Cardiac septum (tissue), 1 donor: ENCODE measurements at regions not wholly inside any gene's neighbourhood (a gene's known extent, or its start where the extent isn't known, plus 50 kb on each side); places are given as distances from the start of the nearest gene placed in this dataset.
"Not testable (repeated sequence)": the region's sequence is repeated elsewhere in the genome, so short reads cannot be mapped to it uniquely, and the experiment has no call there.

Experiments used
- DNase-seq: peaks from one replicate; pipeline ENCODE4 v3.0.0-alpha.2; 2020; ENCODE audit warnings: low spot score
- intact Hi-C: fragments of 100-400 bp; cut with DNase I; formaldehyde crosslinking; loops from one replicate; pipeline ENCODE4 v1.14.0; 2022
- donor health status: DM: no; HTN: no; CAD: no.

DNA sequence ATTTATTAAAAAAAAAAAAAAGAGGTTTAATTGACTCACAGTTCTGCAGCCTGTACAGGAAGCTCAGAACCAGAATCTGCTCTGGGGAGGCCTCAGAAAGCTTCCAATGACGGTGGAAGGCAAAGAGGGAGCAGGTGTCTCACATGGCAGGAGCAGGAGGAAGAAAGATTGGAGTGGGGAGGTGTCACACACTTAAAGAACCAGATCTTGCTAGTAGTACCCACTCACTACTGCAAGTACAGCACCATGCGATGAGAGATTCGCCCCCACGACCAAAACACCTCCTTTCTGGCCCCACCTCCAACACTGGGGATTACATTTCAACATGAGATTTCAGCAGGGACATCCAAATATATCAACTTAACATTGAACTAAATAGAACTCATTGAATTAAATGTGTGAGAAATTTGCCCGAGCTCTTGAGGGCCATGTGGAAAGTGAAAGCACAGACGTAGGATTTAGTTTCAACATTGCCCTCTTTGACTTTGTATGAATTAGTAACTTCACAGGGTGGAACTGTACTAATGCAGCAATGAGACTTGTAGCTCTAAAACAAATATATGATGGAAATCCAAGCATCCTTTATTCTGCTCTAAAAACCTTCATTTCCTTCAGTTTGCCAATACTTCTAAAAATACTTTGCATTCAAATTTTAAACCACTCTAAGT is 628.2 kb downstream of the FAM181B start:
- intact Hi-C loops, result no loop called here

DNA sequence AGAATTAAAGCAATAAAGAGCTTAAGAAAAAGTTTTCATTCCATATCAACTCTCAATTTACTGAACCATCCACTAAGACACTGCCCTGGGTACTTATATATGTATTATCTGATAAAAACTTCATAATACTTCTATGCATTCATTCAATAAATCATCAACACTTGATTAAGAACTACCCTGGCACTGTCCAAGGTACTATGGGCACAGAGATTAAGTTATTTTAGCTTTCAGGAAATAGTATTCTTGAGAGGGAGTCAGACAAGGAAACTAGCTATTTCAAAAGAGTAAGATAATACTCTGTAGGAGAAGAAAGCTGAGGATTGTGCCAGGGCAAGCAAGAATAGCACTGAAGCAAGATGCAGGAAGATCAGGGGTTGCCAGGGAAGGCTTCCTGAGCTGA is 640.8 kb downstream of the FAM181B start:
- no peak for DNase-seq
- intact Hi-C loops, result no loop called here

More for the DNA sequence above, 628.2 kb downstream of the FAM181B start:
- DNase-seq, result no peak

DNA sequence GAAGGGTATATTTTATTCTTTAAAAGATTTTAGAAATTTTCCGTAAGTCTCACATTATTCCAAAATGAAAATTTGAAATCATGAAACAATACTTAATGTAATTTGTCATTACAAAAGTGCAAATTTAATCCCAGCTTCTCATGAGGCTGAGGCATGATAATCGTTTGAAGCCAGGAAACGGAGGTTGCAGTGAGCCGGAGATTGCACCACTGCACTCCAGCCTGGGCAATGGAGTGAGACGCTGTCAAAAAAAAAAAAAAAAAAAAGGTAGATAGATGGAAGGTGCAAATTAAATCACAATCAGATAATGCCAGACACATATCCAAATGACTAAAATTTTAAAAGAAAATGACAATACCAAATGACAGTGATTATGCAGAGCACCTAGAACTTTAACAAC is 644.2 kb downstream of the FAM181B start:
- no peak for DNase-seq

DNA sequence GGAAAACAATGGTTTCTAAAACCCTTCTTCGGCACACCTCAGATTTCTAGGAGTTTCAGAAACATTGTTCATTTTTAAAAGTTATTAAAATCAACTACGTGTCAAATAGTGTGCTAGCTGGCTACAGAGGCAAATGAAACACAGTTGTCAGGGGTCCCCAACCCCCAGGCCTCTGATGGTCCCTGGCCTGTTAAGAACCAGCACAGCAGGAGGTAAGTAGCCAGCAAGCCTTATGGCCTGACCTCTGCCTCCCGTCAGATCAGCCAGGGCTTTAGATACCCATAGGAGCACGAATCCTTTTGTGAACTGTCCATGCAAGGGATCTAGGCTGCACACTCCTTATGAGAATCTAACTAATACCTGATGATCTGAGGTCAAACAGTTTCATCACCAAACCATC is 648.2 kb downstream of the FAM181B start:
- intact Hi-C loops, result no loop called here
- no peak for DNase-seq

More for the DNA sequence above, 644.2 kb downstream of the FAM181B start:
- intact Hi-C loops, result no loop called here

DNA sequence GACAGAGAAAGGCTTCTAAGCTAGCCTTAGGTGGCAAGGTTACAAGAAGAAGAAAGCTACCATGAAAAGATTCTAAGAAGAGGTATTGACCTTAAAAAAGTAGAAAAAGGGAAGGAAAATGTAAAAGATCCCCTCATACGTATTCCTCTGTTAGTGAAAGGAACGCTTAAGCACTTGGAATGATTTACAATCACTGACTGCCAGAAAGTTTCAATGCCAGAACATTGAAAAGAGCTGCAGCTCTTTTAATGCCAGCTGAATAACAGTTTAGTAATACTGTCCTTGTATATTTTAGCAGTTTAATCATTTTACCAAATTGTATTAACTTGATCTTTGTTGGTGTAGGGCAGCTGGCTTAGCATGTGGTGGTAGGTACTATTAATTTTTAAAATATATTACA is 650.7 kb downstream of the FAM181B start:
- intact Hi-C loops, result no loop called here
- DNase-seq, result no peak

DNA sequence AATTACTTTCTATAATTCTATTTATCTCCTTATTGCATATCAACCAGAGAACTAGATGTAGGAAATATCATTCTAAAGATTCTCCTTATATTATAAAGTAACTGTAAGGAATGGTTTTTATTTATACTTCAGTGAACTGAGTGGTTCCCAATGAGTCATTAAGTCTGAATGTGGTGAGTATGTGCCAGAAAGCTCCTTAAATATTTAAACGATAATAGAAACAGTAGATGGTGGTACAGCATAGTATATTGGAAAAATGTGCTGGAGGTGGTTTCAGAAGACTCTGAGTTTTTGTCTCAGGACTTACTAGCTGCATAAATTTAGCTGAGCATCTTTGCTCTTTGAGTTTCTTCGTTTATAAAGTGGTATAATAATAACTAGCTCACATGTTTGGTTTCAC is 653.5 kb downstream of the FAM181B start:
- intact Hi-C loops, result no loop called here
- no peak for DNase-seq

DNA sequence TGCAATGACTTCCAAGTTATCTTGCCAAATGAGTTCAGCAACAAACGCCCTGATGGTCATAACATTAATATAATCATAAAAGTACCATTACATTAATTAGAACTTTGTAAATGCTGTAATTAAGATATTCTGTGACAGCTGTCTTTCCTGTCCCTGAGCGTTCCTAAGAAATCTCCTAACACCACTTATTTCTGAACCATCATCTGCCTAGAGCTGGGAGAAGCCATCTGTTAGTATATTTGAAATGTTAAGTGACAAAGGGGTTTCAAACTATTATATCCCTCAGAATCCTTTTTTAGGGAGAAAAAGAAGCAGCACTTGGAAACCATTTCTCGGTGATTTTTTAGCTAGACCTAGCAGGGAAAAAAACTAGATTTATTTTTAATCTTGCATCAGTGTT is 657.5 kb downstream of the FAM181B start:
- DNase-seq, result no peak
- intact Hi-C loops, result no loop called here

DNA sequence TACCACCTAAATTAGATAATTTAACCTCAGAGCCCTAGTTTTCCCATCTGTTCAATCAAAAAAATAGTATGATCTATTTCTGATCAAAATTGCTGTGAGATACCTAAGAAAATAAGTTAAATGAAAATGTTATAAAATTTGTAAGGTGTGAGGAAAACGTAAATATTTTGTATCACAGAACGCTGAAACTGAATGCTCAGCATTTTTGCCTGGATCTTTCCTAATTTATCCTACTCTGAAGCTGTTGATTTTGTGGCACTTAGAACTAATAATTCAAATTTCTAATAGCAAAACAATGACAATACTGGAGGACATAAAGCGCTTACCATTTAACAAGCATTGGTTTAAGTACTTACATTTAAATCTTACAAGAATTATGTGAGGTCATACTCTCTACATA is 674.2 kb downstream of the FAM181B start:
- intact Hi-C loops, result no loop called here
- no peak for DNase-seq

DNA sequence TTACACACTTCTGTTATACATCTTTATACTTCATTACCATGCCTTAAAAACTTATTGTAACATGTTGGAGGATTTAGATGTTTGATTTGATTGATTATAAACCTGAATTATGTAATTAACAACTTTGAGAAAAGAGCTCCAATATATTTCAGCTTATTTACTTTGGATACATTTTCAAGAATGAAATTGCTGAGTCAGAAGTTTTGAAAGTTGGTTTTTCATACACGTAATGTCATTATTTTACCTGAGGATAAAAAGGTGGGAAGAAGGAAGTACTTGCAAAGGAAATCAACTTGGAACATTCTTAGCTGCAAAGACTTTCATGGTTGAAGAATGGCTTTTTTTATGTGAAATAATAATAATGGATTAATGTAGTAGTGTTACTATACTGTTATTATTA is 677.2 kb downstream of the FAM181B start:
- intact Hi-C loops, result no loop called here
- DNase-seq, result no peak

DNA sequence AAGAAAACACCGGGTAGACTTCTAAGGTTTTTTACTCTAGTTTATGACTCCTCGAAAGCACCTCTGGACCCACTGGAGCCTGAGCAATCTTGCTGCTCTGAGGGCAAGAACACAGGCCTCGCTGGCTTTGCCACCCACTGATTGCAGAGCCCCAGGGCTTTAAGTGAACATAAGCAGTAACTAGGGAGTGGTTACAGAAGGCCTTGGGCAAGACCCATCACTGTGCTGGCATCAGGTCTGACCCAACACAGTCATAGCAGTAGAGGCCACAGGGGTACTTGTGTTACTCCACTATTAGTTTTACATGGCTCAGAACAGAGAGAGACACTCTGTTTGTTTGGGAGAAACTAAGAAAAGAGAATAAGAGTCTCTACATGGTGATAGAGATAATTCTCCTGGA is 684.5 kb downstream of the FAM181B start:
- intact Hi-C loops, result no loop called here
- no peak for DNase-seq

DNA sequence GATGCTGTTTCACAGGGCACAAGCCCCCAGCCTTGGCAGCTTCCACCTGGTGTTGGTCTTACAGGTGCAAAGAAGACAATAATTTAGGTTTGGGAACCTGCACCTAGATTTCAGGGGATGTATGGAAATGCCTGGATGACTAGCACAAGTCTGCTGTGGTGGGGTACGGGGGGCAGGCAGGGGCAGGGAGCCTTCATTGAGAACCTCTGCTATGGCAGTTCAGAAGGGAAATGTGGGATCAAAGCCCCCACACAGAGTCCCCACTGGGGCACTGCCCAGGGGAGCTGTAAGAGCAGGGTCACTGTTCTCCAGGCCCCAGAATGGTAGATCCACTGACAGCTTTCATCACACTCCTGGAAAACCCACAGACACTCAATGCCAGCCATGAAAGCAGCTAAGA is 686.5 kb downstream of the FAM181B start:
- no peak for DNase-seq
- intact Hi-C loops, result no loop called here

DNA sequence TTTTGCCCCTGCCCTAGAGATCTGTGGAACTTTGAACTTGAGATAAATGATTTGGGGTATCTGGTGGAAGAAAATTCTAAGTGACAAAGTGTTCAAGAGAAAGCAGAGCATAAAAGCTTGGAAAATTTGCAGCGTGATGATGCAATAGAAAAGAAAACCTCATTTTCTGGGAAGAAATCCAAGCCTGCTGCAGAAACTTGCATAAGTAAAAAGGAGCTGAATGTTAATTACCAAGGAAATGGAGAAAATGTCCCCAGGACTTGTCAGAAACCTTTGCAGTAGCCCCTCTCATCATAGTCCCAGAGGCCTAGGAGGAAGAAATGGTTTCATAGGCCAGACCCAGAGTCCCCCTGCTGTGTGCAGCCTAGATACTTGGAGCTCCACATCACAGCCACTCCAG is 686.9 kb downstream of the FAM181B start:
- intact Hi-C loops, result no loop called here
- no peak for DNase-seq

DNA sequence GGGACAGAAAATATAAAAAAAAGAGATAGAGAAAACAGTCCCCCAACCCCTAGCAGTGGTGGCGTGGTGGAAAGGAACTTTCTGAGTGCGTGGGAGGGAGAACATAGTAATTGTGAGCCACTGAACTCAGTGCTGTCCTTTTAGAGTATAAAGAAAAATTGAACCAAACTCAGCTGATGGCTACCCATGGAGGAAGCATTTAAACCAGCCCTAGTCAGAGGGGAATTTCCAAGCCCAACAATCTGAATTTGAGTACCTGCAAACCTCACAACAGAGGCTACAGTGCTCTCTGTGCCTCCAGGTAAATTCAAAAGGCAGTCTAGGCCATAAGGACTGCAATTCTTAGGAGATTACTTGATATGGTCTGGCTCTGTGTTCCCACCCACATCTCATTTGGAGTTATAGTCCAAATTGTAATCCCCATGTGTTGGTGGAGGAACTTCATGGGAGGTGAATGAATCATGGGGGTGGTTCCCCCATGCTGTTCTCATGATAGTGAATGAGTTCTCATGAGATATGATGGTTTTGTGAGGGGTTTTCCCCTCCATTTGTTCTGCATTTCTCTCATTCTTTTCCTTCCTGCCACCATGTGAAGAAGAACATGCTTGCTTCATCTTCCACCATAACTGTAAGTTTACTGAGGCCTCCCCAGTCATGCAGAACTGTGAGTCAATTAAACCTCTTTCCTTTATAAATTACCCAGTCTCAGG is 687.8 kb downstream of the FAM181B start:
- intact Hi-C loops, result no loop called here
- no peak for DNase-seq

DNA sequence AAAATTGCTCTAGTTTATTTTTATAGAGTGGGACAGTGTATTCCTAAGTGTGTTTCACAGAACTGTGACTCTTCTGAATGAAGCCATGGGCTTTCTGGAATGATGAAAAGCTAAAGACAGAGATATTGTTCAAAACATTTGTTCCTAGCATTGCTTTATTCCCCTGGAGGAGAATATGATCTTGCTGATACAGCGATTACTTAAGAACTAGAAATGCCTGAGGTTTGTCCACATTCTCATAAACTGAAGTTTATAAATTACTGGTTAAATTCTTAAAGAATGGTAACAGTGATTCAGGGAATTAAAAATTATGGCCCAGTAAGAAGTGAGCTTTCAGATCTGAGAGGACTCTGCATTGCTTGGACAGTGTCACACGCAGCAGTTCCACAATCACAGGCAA is 690.3 kb downstream of the FAM181B start:
- DNase-seq, result no peak
- intact Hi-C loops, result no loop called here

DNA sequence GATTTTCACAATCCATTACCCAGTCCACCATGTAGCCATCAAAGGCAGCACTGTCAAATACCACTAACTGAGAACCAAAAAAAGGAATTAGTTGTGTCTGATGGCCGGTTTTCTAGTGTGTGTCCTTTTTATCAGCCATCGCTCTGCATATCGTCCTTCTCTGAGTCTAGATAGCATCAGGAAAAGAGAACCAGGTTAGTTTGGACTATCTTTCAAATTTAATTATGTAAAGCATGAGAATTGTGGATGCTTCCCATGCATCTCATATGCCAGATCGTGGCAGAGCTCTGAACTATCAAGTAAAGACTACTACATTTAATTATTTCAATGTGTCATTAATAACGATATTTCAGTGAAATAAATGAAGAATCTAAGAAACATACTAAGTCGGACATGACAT is 691.9 kb downstream of the FAM181B start:
- DNase-seq, result no peak
- intact Hi-C loops, result no loop called here

DNA sequence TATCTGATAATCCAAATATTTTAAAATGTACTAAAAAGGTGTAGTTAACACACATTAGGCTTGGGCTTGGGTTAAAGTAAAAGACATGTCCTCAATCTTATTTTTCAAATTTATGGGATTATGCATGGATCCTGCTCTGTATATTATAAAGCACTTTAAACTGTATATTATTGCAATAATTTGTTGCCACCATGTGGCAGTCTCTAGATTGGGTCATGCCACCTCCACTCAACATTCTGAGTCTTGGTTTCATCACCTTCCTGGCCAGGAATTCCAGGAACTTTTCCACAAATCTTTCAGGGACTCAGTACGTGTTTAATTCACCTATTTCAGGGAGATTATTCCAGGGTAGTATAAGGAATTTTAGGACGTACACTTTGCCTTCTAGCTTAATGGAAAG is 695.5 kb downstream of the FAM181B start:
- DNase-seq, result no peak
- intact Hi-C loops, result no loop called here

DNA sequence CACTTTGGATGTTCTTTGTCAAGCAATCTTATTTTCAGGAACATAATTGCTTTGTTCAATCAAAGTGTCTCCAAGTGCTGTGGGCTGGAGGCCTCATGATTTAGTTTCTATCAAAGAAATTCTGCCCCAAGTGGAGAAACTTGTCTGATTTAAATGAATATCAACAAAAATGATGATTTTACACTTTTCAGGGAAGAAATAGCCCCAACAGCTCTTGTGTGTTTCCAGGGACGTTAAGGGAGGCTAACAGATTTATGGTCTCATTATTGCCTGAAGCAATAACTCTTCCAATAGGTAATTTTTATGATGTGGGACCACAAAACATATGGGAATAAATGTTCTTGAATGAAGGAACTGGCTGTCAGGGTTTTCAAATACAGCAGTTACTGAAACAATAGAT is 699.1 kb downstream of the FAM181B start:
- DNase-seq, result no peak
- intact Hi-C loops, result no loop called here

DNA sequence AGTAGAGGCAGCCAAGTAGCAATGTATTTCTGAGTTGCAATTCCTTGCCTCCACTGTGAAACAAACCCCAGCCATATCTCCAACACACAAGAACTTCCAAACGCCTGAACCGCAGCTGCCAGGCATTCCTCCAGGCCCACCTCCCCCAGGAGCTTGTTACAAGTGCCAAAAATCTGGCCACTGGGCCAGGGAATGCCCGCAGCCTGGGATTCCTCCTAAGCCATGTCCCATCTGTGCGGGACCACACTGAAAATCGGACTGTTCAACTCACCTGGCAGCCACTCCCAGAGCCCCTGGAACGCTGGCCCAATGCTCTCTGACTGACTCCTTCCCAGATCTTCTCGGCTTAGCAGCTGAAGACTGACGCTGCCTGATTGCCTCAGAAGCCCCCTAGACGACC is 706.3 kb downstream of the FAM181B start:
- intact Hi-C loops, DNase-seq: not testable (repeated sequence)

DNA sequence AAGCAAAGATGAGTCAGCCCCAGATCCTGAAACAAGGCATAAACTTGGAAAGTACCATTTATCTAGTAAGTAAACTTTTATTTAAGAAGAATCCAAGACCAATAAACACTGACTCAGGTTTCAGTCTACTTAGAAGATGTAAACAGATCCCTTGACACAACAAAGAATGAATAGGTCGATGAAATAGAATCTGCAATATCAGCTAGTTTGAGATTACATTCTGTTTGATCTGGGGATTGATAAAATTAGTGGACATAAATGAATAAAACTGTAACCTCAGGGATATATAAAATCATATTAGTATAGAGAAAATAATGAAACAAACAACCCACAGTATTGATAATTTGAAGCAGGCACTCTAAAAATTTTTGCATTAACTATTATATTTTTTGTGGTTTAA is 708.9 kb downstream of the FAM181B start:
- intact Hi-C loops, result no loop called here
- no peak for DNase-seq

DNA sequence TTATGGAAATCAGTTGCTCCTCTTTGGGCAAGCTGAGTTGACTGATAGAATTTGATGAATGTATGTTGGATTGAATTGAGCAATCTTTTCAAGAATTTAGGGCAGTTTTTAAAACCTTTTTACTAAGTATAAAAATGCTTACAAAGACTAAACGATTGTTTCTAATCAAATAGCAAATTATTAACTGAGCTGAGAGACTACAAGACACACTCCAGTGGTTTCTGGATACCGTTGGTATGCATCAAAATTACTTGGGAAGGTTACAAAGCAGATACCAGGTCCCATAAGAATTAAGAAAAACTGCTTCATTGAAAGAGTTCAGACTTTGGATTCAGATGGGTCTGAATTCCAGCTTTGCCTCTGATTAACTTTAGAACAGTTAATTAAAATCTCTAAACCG is 721.4 kb downstream of the FAM181B start:
- intact Hi-C loops, result no loop called here
- no peak for DNase-seq

DNA sequence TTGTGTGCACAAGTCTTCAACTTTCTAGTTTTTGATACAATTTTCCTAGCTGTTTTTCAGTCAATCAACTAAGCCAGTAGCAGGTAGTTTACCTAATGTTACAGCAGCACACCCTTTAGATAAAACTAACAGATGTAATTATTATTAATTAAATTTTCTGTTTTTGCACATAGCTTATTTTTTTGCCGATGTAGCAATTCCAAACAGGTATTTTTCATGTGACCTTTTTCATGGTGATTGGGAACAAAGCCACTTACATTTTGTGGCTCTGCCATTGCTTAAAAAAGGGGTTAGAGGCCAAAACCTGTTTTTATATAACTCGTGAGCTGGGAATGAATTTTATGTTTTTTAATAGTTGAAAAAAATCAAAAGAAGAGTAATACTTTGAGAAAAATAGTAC is 724.5 kb downstream of the FAM181B start:
- intact Hi-C loops, result no loop called here
- no peak for DNase-seq

DNA sequence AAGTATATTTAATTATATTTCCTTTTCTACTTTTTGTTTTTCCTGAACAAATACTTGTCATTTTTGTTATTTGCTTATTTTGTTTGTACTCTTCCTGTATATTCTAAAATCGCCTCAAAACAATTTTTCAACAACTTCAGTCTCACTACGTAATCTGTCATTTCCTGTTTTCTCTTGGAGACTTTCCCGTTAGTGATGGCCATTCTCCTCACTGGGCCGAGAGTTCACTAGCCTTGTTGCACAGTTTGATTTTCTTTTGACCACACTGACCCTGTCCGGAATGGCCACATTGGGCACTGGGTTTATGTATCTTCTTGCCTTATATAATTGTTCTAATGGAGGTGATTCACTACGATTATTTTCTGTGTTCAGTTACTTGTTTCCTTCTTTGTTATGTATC is 726.1 kb downstream of the FAM181B start:
- intact Hi-C loops, result no loop called here
- no peak for DNase-seq
